HFFc6 (cell line): ENCODE measurements at regions not wholly inside any gene's neighbourhood (a gene's known extent, or its start where the extent isn't known, plus 50 kb on each side); places are given as distances from the start of the nearest gene placed in this dataset.

Experiments used
- DNase-seq: peaks from one replicate; pipeline ENCODE4 v3.0.0-alpha.2; 2018
- H3K27ac Mint-ChIP-seq: 2 replicates; pipeline ENCODE4 v1.8.0; 2020; ENCODE audit warnings: mild to moderate bottlenecking, mixed read lengths
- H3K27me3 Mint-ChIP-seq: 2 replicates; pipeline ENCODE4 v1.8.0; 2021; ENCODE audit warnings: mild to moderate bottlenecking, moderate library complexity, mixed read lengths; ENCODE audit not compliant: insufficient read depth
- H3K36me3 Mint-ChIP-seq: 2 replicates; pipeline ENCODE4 v1.8.0; 2021; ENCODE audit warnings: low read depth, mixed read lengths
- H3K4me1 Mint-ChIP-seq: 2 replicates; pipeline ENCODE4 v1.8.0; 2020; ENCODE audit warnings: low read depth, mixed read lengths
- H3K4me3 Mint-ChIP-seq: 2 replicates; pipeline ENCODE4 v1.8.0; 2020; ENCODE audit warnings: mild to moderate bottlenecking, moderate library complexity, mixed read lengths
- H3K9me3 Mint-ChIP-seq: 2 replicates; pipeline ENCODE4 v1.8.0; 2020; ENCODE audit warnings: mild to moderate bottlenecking, mixed read lengths
- CTCF ChIP-seq: fragments of 200-600 bp; sonication (generic); IDR thresholded peaks from 2 replicates; pipeline ENCODE4 v1.5.0; 2021; ENCODE audit warnings: antibody characterized with exemption, mild to moderate bottlenecking

- DNase-seq: no peak
- Mint-ChIP-seq H3K27ac (no peak overlapping the region), H3K27me3 (peaks cover 3% of the 10 kb centered on the region), H3K36me3 (no peaks in the 10 kb centered on the region), H3K4me3 (no peak overlapping the region), H3K9me3 (no peaks in the 10 kb centered on the region), H3K4me1 (peaks cover 19% of the 10 kb centered on the region)
- no peak for TF ChIP-seq CTCF
These were observed 76.8 kb upstream of the PLEKHA5 start for GRCh38 chr12:19052689-19053088.

GRCh38 chr12:19053218-19053617 lies 76.3 kb upstream of the PLEKHA5 start:
- H3K9me3 Mint-ChIP-seq: no peaks in the 10 kb centered on the region
- DNase-seq: no peak
- no peak for TF ChIP-seq CTCF
- no peak overlapping the region for H3K4me3 Mint-ChIP-seq
- no peaks in the 10 kb centered on the region for H3K36me3 Mint-ChIP-seq
- H3K27ac Mint-ChIP-seq: no peak overlapping the region
- H3K4me1 Mint-ChIP-seq: peaks cover 19% of the 10 kb centered on the region
- peaks cover 5% of the 10 kb centered on the region for H3K27me3 Mint-ChIP-seq

- no peak for TF ChIP-seq CTCF
These were observed 75.5 kb upstream of the PLEKHA5 start for GRCh38 chr12:19054035-19054434.

GRCh38 chr12:19055589-19055988 lies 73.9 kb upstream of the PLEKHA5 start:
- TF ChIP-seq CTCF: no peak
- Mint-ChIP-seq H3K4me1 (peaks cover 9% of the 10 kb centered on the region; the same call in 1 of the 2 replicates), H3K27ac (no peak overlapping the region), H3K4me3 (no peak overlapping the region), H3K9me3 (no peaks in the 10 kb centered on the region), H3K27me3 (peaks cover 2% of the 10 kb centered on the region; the same call in 1 of the 2 replicates), H3K36me3 (no peaks in the 10 kb centered on the region)
- DNase-seq: no peak

More at GRCh38 chr12:19054035-19054434, 75.5 kb upstream of the PLEKHA5 start:
- no peak overlapping the region for H3K27ac Mint-ChIP-seq
- DNase-seq: no peak
- no peaks in the 10 kb centered on the region for H3K9me3 Mint-ChIP-seq
- H3K27me3 Mint-ChIP-seq: peaks cover 5% of the 10 kb centered on the region
- H3K36me3 Mint-ChIP-seq: no peaks in the 10 kb centered on the region
- peaks cover 11% of the 10 kb centered on the region for H3K4me1 Mint-ChIP-seq
- no peak overlapping the region for H3K4me3 Mint-ChIP-seq

- Mint-ChIP-seq H3K4me1 (peaks cover 9% of the 10 kb centered on the region; the same call in 1 of the 2 replicates), H3K4me3 (no peak overlapping the region), H3K9me3 (no peaks in the 10 kb centered on the region), H3K27me3 (peaks cover 2% of the 10 kb centered on the region; the same call in 1 of the 2 replicates), H3K36me3 (no peaks in the 10 kb centered on the region), H3K27ac (no peak overlapping the region)
- TF ChIP-seq CTCF: no peak
- no peak for DNase-seq
These were observed 71.1 kb upstream of the PLEKHA5 start for GRCh38 chr12:19058235-19059021.
